Activated CD4-positive, alpha-beta T cell treated with anti-CD3 and anti-CD28 coated beads, Interleukin-2, amount 10 ng/mL, durations not matched to agents 7 days and 5 days (primary cell): ENCODE measurements at regions not wholly inside any gene's neighbourhood (a gene's known extent, or its start where the extent isn't known, plus 50 kb on each side); places are given as distances from the start of the nearest gene placed in this dataset.
"Not testable (repeated sequence)": the region's sequence is repeated elsewhere in the genome, so short reads cannot be mapped to it uniquely, and the experiment has no call there.

Experiments used
- CTCF ChIA-PET: fragments of 350-600 bp; sonication (Branson Sonifier 250); formaldehyde crosslinking; loops from one replicate; lab custom pipeline; 2021; ENCODE audit warnings: antibody characterized with exemption; lab: Charles Lee
- POLR2A ChIA-PET: fragments of 350-600 bp; sonication (Branson Sonifier 250); formaldehyde crosslinking; loops from one replicate; lab custom pipeline; 2021; ENCODE audit warnings: antibody characterized with exemption; lab: Charles Lee
- DNase-seq: peaks from one replicate; pipeline ENCODE4 v3.0.0-alpha.2; 2020
- H3K27ac Mint-ChIP-seq: one replicate; pipeline ENCODE4 v1.8.0; 2021; ENCODE audit warnings: mild to moderate bottlenecking, moderate library complexity, mixed read lengths
- H3K27me3 Mint-ChIP-seq: one replicate; pipeline ENCODE4 v1.8.0; 2021; ENCODE audit warnings: mixed read lengths
- H3K36me3 Mint-ChIP-seq: one replicate; pipeline ENCODE4 v1.8.0; 2021; ENCODE audit warnings: low read depth, mixed read lengths
- H3K4me1 Mint-ChIP-seq: one replicate; pipeline ENCODE4 v1.8.0; 2021; ENCODE audit warnings: mixed read lengths
- H3K4me3 Mint-ChIP-seq: one replicate; pipeline ENCODE4 v1.8.0; 2021; ENCODE audit warnings: mild to moderate bottlenecking, moderate library complexity, mixed read lengths
- H3K9me3 Mint-ChIP-seq: one replicate; pipeline ENCODE4 v1.8.0; 2021; ENCODE audit warnings: mixed read lengths

DNA sequence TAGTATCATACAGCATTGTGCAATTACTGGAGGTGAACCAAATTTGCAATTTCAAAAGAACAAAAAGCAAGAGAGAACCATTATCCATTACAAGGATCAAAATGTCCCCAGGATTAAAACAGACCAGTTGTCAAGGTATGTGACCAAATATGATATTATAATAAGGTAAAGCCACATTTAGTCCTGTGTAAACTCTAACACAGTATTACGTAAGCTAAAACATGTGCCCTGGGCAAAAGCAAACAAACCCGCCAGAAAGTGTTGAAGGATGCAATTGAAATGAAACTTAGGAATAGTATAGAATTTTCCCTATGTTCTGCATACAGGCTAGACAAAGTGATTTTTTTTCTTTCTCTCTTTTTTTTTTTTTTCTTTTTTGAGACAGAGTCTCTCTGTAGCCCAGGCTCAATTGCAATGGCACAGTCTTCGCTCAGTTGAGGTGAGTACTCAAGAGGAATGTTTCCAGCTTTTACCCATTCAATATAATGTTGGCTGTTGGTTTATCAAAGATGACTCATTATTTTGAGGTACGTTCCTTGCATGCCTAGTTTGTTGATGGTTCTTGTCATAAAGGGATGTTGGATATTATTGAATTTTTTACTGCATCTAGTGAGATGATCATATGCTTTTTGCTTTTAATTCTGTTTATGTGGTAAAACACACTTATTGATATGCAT lies 137.1 kb upstream of the FOXG1 start:
- H3K4me1 Mint-ChIP-seq, result no peaks in the 10 kb centered on the region

DNA sequence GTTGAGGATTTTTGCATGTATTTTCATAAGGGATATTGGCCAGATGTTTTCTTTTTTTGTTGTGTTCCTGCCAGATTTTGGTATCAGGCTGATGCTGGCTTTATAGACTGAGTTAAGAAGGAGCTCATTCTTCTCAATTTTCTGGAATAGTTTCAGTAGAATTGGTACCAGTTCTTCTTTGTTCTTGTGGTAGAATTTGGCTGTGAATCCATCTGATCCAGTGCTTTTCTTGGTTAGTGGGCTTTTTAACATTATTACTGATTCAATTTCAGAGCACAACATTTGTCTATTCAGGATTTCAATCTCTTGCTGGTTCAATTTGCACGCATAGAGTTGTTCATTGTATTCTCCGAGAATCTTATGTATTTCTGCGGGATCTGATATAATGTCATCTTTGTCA lies 136.5 kb upstream of the FOXG1 start:
- H3K27ac Mint-ChIP-seq, result no peak overlapping the region
- ChIA-PET CTCF (no interaction called here), POLR2A (no interaction called here)
- no peaks in the 10 kb centered on the region for H3K4me1 Mint-ChIP-seq
- no peak overlapping the region for H3K4me3 Mint-ChIP-seq
- H3K27me3 Mint-ChIP-seq, result no peaks in the 10 kb centered on the region
- H3K36me3 Mint-ChIP-seq, result no peaks in the 10 kb centered on the region
- peaks cover 5% of the 10 kb centered on the region for H3K9me3 Mint-ChIP-seq
- DNase-seq, result no peak

More for the DNA sequence above, 137.1 kb upstream of the FOXG1 start:
- H3K27ac Mint-ChIP-seq, result no peak overlapping the region
- H3K9me3 Mint-ChIP-seq, result peaks cover 5% of the 10 kb centered on the region
- H3K27me3 Mint-ChIP-seq, result no peaks in the 10 kb centered on the region
- DNase-seq, result no peak
- ChIA-PET POLR2A (no interaction called here), CTCF (no interaction called here)
- no peak overlapping the region for H3K4me3 Mint-ChIP-seq
- no peaks in the 10 kb centered on the region for H3K36me3 Mint-ChIP-seq

DNA sequence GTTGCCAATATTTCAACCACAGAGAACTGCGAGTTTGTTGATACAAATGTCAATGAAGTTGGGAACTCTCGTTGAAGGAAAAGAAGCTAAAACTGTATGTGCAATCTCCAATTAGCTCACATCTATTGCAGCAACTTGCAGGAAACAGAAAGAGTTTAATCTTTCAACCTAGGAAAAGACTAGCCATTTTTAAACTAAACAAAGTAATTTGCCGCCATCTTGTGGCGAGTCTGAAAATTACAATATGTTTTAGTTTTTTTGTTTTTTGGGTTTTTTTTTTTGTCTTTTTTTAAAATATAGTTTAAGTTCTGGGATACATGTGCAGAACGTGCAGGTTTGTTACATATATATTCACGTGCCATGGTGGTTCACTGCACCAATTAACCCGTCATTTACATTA lies 131.2 kb upstream of the FOXG1 start:
- DNase-seq, result peak; percentile 16
- peaks cover 5% of the 10 kb centered on the region for H3K9me3 Mint-ChIP-seq
- no peak overlapping the region for H3K4me3 Mint-ChIP-seq
- ChIA-PET POLR2A (no interaction called here), CTCF (interaction anchor here (0.7 kb wide), 1 partner anchor 354 kb away, joined by 3 read pairs; no protein-coding TSS in a partner anchor)
- H3K4me1 Mint-ChIP-seq, result no peaks in the 10 kb centered on the region
- no peak overlapping the region for H3K27ac Mint-ChIP-seq
- no peaks in the 10 kb centered on the region for H3K36me3 Mint-ChIP-seq
- H3K27me3 Mint-ChIP-seq, result no peaks in the 10 kb centered on the region

GRCh38 chr14:28635816-28636215 lies 130.8 kb upstream of the FOXG1 start:
- H3K9me3 Mint-ChIP-seq, DNase-seq, POLR2A ChIA-PET, H3K27ac Mint-ChIP-seq, H3K36me3 Mint-ChIP-seq, H3K4me1 Mint-ChIP-seq, H3K4me3 Mint-ChIP-seq, CTCF ChIA-PET, H3K27me3 Mint-ChIP-seq: not testable (repeated sequence)

DNA sequence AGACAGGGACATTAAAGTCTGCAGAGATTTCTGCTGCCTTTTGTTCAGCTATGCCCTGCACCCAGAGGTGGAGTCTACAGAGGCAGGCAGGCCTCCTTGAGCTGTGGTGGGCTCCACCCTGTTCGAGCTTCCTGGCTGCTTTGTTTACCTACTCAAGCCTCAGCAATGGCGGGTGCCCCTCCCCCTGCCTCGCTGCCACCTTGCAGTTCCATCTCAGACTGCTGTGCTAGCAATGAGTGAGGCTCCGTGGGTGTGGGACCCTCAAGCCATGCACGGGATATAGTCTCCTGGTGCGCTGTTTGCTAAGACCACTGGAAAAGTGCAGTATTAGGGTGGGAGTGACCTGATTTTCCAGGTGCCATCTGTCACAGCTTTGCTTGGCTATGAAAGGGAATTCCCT lies 125.4 kb upstream of the FOXG1 start:
- CTCF ChIA-PET, H3K36me3 Mint-ChIP-seq, H3K4me3 Mint-ChIP-seq, H3K9me3 Mint-ChIP-seq, POLR2A ChIA-PET, H3K27me3 Mint-ChIP-seq, H3K27ac Mint-ChIP-seq, DNase-seq, H3K4me1 Mint-ChIP-seq: not testable (repeated sequence)

- Mint-ChIP-seq H3K27me3 (no peaks in the 10 kb centered on the region), H3K27ac (no peak overlapping the region), H3K4me3 (no peak overlapping the region), H3K36me3 (no peaks in the 10 kb centered on the region), H3K9me3 (peaks cover 4% of the 10 kb centered on the region), H3K4me1 (no peaks in the 10 kb centered on the region)
- ChIA-PET POLR2A (no interaction called here), CTCF (no interaction called here)
- no peak for DNase-seq
These were observed 115.4 kb upstream of the FOXG1 start for GRCh38 chr14:28651148-28651547.

DNA sequence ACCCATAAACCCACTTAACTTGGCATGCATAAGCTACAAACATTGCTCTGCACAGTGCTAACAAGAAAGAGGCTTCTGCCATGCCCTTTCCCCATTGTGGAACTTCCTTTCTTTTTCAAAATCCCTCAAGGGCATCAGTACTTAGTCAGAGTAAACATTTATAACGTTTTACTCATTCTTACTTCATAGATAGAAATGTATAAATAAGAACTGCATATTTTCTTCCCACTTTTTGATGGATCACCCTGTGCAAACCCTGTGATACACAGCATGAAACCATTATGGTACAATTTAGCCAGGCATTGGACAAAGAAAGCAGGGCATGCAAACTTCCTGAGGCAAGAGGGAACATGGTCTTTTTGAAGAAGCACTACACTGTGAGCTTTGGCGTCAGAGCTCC lies 113.8 kb upstream of the FOXG1 start:
- Mint-ChIP-seq H3K27ac (no peak overlapping the region), H3K9me3 (peaks cover 4% of the 10 kb centered on the region), H3K4me3 (no peak overlapping the region), H3K4me1 (no peaks in the 10 kb centered on the region), H3K27me3 (no peaks in the 10 kb centered on the region), H3K36me3 (no peaks in the 10 kb centered on the region)
- ChIA-PET POLR2A (no interaction called here), CTCF (no interaction called here)
- DNase-seq, result no peak

DNA sequence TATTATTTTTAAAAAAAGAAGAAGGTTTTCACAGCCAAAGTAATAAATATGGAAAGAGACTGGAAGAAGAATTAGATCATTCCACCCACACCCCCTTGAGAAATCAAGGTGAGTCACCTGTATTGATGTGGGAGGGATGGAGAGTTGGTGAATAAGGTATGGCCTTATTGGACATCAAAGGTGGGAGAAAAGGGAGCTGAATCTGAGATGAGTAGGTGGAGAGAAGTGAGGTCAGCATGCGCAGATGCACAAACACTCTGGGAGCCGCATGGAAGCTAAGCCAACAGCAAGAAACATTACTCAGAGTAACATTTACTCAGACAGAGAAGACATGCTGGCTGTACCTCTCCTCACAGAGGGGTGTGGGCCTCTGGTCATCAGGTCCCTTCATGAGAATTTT lies 113.1 kb upstream of the FOXG1 start:
- DNase-seq, result no peak
- H3K4me1 Mint-ChIP-seq, result no peaks in the 10 kb centered on the region
- CTCF ChIA-PET, result no interaction called here
- no peaks in the 10 kb centered on the region for H3K27me3 Mint-ChIP-seq
- no peak overlapping the region for H3K27ac Mint-ChIP-seq
- no peaks in the 10 kb centered on the region for H3K36me3 Mint-ChIP-seq
- peaks cover 4% of the 10 kb centered on the region for H3K9me3 Mint-ChIP-seq
- H3K4me3 Mint-ChIP-seq, result no peak overlapping the region
- POLR2A ChIA-PET, result no interaction called here

DNA sequence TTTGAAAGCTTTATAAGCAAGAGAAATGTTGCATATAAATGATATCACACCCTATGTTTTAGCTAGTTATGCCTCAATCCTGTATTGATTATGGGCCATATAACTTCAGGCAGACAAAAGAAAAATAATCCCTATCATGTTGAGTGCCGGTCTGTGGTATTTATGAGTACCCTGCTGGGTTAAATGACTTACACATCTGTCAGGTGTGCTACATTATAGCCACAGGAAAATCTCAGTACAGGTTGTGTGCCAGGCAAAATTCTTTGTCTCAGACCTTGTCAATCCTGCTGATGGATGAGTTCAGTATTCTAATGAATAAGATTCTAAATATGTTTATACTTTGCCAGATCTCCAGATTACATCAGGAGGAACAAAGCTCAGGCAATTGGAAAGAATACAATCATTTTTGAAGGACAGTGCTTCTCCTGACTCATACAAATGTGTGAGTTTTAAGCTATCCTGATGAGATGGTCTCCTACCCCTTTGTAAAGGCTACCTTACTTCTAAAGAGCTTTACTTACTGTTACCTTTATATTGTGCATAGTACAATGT lies 109.8 kb upstream of the FOXG1 start:
- Mint-ChIP-seq H3K4me1 (no peaks in the 10 kb centered on the region), H3K27ac (no peak overlapping the region), H3K27me3 (no peaks in the 10 kb centered on the region), H3K36me3 (no peaks in the 10 kb centered on the region), H3K9me3 (no peaks in the 10 kb centered on the region), H3K4me3 (no peak overlapping the region)
- no peak for DNase-seq
- CTCF ChIA-PET, result interaction anchor here (0.6 kb wide), 1 partner anchor 544 kb away, joined by 3 read pairs; no protein-coding TSS in a partner anchor
- POLR2A ChIA-PET, result no interaction called here

DNA sequence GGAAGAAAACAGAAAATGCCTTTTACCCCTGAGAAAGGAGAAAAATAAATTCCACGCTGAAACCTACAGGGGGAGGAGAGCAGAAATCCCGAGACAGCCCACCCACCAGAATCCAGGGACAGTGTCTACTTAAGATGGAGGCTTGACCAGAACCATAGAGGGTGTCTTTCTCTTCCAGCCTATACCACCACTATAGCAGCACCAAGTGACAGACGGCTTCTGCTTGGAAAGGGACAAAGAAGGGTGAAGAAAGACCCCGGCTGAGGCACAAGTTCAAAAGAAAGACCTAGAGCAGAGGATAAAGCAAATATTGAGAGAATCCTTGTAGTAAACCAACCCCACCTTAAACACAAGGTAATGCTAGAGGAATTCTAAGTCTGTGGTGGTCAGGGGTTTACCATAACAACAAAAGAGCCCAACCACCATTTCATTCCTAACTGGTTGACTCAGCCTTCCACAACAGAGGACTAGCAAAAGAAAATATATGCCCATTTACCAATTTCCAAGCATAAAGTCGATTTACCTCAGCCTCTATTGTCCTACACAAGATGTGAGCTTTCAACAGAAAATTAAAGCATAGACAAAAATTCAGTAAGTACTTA lies 105.3 kb upstream of the FOXG1 start:
- H3K4me3 Mint-ChIP-seq, result no peak overlapping the region
- no peaks in the 10 kb centered on the region for H3K27me3 Mint-ChIP-seq
- H3K27ac Mint-ChIP-seq, result no peak overlapping the region
- no peaks in the 10 kb centered on the region for H3K9me3 Mint-ChIP-seq
- POLR2A ChIA-PET, result no interaction called here
- CTCF ChIA-PET, result no interaction called here
- no peaks in the 10 kb centered on the region for H3K4me1 Mint-ChIP-seq
- no peaks in the 10 kb centered on the region for H3K36me3 Mint-ChIP-seq
- DNase-seq, result no peak

DNA sequence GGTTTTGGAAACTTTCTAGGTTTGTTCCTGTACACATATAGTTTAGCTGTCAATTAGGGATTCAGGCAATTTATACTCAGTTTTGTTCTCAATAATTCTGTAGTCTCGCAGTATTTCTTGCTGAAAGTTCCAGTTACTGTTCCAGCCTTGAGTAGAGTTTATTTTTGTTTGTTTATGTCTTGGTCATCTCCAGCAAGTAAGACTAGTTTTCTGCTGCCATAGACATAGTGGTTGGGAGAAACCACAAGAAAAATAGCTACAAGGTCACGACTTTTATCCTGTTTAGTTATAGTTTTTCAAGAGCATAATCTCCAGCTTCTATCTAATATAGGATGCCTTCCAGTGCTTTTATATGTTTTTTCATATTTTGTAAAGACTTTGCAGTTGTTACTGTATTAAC lies 99.6 kb upstream of the FOXG1 start:
- H3K27me3 Mint-ChIP-seq, result no peaks in the 10 kb centered on the region
- H3K4me3 Mint-ChIP-seq, result no peak overlapping the region
- H3K36me3 Mint-ChIP-seq, result no peaks in the 10 kb centered on the region
- H3K27ac Mint-ChIP-seq, result no peak overlapping the region
- no peak for DNase-seq
- POLR2A ChIA-PET, result no interaction called here
- CTCF ChIA-PET, result no interaction called here
- H3K4me1 Mint-ChIP-seq, result no peaks in the 10 kb centered on the region
- peaks cover 2% of the 10 kb centered on the region for H3K9me3 Mint-ChIP-seq

GRCh38 chr14:28671425-28671824 lies 95.2 kb upstream of the FOXG1 start:
- POLR2A ChIA-PET, result no interaction called here
- Mint-ChIP-seq H3K27me3 (no peaks in the 10 kb centered on the region), H3K36me3 (no peaks in the 10 kb centered on the region), H3K27ac (no peak overlapping the region), H3K4me3 (no peak overlapping the region), H3K9me3 (peaks cover 2% of the 10 kb centered on the region), H3K4me1 (no peaks in the 10 kb centered on the region)
- no peak for DNase-seq
- CTCF ChIA-PET, result no interaction called here

- Mint-ChIP-seq H3K9me3 (peaks cover 2% of the 10 kb centered on the region), H3K27ac (no peak overlapping the region), H3K4me1 (no peaks in the 10 kb centered on the region), H3K4me3 (no peak overlapping the region), H3K36me3 (no peaks in the 10 kb centered on the region), H3K27me3 (no peaks in the 10 kb centered on the region)
- ChIA-PET CTCF (no interaction called here), POLR2A (no interaction called here)
- no peak for DNase-seq
These were observed 93.5 kb upstream of the FOXG1 start for GRCh38 chr14:28673056-28673455.
